GM10847 (cell line): ENCODE measurements at regions not wholly inside any gene's neighbourhood (a gene's known extent, or its start where the extent isn't known, plus 50 kb on each side); places are given as distances from the start of the nearest gene placed in this dataset.

Experiments used
- POLR2A ChIP-seq: IDR thresholded peaks from 2 replicates; pipeline ENCODE4 v1.6.1; 2011; ENCODE audit not compliant: insufficient read length; ENCODE audit errors: extremely low read depth

DNA sequence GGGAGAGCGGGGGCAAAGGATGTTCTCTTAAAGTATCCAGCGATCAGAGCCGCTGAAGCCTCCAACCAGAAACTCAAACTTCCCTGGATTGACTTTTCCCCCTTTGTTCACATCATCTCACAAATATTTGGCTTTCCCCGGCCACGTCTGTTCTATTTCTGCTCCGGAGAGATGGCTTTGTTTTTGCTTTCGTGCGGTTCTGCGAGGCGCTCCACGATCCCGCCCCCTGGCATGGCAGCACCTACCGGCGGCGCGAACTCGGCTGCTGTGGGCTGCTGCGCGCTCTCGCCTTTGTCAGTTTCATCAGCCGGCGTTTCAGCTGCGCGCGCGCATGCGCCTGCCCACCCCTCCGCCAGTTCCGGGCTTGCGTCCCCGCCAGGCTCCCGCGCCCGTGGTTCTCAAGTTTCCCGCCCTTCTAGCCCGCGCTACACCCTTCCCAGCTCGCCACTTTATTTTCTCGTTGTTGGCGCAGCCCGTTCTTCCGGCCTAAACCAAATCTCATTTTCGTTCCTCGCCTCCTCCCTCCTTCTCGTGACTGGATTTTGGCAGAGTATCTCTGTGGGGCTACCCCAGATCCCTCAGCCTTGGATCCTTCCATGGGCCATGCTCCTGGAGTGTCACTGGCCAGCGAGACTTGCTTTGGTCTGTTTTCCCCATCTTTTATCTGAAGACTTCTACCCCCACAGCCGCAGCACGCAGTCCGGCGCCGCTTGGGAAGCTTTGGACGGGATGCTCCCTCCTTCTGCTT lies 98.0 kb downstream of the INSIG2 start:
- peak; percentile 42 for TF ChIP-seq POLR2A

DNA sequence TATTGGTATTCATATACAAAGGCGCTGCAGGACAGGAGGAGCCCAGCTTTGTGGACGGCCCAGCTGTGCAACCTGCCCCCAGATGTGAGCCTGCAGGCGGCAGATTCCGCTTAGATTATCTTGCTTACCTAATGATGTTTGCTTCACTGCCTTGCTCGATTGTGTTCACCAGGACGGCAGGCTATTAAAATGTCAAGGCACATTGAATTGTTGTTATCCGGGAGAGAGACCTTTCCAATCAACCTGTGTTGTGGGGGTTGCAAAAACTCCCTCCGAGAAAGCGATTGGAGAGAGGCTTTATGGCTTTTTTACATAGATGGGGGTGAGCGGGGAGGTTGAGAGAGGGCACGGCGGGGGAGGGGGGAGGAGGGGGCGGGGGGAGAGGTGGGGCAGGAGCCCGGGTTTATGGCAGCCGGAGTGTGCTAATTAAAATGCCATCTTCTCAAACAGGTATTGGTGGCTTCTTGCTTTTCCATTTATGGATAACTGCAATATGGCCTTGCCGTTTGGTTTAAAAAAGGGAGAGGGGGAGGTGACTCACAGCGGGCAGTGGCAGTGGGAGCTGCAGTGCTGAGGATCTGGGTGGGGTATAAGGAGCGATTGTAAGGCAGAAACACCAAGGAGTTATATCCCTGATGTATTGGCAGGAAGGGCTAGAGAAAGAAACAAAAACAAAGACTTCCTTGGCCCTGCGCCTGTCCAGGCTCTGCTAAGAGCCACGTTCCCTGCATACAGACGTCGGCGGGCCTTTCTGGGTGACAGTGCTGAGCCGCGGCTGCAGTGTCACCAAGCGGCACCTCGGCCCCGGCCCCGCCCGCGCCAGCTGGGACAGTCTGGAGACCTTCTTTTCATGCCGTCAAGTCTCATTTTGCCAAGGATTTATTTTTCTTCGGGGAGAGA lies 97.2 kb downstream of the INSIG2 start:
- no peak for TF ChIP-seq POLR2A

DNA sequence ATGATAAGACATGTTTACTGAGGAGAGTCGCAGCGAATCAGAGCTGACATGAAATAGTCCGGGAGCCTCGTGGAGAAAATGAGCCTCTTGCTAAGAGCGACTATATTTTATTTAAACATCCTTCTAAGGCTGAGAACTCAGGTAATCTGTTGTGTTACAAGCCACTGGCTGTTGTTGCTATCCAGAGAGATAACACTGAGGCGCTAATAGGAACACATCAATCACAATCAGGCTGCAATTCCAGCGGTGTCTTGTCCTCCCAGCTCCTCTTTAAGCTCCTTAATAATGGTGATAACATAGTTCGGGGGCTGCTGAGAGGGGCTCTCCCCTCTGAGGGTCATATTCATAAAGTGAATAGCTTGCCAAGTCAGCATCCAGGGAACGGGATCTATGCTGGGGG lies 95.1 kb downstream of the INSIG2 start:
- TF ChIP-seq POLR2A, result no peak

DNA sequence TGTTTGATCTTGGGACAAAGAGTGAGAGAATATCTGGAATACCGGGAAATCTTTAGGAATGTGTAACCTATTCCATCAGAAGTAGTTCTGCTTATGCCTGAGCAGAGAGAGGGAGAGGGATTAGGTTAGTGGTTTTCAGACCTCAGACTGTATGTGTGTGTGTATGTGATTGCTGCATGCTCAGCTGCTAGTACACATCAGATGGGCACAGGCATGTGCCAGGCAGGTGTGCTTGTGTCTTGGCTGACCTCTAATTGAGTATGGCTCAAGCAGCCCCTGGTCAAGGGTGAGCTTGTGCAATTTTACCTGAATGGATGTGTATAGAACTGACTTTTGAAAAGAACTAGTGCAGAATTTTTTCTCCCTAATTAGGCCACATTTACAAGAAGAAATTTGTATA lies 91.2 kb downstream of the INSIG2 start:
- no peak for TF ChIP-seq POLR2A

DNA sequence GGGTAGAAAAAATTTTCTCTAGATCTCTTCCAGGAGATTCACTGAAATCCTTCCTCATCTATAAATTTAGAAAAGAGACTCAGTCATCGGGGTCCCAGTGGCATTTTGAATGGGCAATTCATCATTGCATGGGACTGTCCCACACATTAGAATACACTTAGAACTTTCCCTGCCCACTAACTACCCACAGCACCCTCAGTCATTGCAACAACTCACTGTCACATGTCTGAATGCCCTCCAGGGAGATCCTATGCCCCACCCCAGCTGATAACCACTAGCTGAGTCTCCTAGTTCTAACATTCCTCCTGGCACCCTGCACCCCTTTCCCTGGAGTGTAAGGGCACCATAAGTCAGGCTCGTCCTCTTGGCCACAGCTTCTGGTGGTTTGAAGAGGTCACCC lies 89.6 kb downstream of the INSIG2 start:
- no peak for TF ChIP-seq POLR2A

DNA sequence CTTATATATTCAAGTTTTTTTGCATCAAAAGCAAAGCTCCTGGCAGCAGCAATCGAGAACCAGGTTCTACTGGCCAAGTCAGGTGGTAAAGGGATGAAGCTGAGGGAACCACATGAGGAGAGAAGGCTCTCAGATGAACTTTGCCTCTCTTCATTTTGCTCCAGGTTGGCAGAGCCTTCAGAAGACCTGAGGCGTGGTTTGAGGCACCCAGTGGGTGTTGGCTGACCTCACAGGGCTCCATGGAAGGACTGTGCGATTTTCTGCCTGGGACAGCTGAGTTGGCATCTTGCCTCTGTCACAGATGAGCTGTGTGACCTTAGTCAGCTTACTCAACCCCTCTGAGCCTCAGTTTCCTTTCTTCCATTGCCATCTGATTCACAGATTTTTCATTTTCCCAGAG lies 89.0 kb downstream of the INSIG2 start:
- TF ChIP-seq POLR2A, result no peak

DNA sequence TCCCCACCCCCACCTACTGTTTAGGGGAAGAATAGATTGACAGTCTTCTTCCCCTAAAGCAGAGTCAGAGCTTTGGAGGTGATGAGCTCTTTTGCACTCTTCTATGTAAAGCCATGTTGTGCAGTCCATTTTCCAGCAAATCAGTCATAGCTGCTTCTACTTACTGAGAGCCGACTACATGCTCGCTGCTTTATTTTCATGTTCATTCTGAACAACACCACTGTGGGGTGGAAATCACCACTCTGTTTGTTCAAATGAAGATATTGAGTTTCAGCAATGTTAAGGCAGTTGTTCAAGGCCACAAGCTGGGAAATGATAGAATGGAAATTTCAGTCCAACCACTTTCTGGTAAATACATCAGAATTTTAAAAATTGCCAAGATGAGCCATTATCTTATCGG lies 88.3 kb downstream of the INSIG2 start:
- TF ChIP-seq POLR2A, result no peak

DNA sequence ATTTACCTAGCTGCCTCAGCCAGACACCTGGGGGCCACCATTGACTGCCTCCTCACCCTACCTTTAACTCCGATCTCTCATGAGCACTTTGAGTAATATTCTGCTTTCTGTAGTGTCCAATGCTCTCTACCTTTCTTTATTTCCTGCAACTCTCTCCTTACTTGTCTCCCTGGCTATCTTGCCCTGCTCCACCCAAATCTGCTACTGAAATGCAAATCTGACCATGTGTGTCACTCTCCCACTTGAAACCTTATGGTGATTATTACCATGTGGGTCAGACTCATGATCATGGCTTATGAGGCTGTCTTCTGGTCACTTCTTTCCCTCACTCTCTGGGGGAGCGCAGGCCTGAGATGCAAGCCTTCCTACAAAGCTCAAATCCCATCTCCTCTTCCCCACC lies 83.3 kb downstream of the INSIG2 start:
- no peak for TF ChIP-seq POLR2A

DNA sequence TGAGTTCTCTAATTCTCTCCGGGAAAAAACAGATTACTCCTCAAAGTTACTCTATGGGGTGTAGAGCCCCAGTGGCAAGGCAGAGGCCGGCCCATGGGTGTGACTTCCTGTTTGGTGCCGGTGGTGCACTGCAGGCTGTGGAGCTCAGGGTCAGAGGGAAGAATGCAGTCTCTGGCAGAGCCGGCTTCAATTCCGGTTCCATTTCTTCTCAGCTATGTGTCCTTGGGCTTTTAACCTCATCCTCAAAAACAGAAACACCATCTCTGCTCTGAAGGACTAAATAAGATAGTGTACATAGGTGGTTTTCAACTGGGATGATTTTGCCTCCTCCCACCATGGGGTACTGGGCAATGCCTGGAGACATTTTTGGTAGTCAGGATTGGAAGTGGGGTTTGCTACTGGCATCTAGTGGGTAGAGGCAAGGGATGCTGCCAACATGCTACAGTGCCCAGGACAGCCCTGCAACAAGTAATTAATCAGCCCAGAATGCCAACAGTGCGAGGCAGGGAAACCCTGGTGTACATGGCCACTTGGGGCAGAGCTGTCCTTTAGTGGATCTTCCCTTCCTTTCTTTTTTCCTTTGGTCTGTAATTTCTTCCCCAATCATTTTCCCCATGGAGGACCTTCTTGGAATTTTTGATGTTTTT lies 81.2 kb downstream of the INSIG2 start:
- no peak for TF ChIP-seq POLR2A

DNA sequence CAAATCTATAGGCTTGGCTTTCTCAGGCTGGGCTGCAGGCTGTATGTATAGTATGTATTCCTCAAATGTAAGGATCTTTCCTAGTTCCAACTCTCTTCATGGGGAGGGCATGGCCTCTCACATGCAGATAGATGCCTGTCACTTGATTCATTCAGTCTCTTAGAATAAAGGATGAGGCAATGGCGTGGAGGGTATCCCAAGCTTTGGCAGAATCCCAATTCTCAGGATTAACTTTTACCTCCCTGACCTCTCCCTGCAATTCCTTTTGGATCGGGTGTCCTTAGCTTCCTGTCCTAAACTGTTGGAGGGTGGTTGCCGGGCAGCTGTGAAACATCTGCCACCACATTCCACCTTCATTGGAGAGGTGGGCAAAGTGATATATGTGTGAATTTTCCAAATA lies 80.3 kb downstream of the INSIG2 start:
- TF ChIP-seq POLR2A, result no peak

DNA sequence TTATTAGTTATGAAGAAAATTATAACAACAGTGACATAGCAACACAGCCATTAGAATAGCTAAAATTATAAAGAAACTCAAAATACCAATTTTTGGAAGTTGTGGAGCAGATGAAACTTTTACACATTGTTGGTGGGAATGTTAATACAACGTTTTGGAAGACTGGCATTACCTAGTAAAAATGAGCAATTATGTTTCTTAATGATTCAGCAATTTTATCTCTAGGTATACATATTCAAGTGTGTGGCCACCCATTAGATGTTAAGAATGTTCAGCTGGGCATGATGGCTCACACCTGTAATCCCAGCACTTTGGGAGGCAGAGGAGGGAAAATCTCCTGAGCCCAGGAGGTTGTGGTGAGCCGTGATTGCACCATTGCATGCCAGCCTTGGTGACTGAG lies 78.8 kb downstream of the INSIG2 start:
- TF ChIP-seq POLR2A, result no peak

DNA sequence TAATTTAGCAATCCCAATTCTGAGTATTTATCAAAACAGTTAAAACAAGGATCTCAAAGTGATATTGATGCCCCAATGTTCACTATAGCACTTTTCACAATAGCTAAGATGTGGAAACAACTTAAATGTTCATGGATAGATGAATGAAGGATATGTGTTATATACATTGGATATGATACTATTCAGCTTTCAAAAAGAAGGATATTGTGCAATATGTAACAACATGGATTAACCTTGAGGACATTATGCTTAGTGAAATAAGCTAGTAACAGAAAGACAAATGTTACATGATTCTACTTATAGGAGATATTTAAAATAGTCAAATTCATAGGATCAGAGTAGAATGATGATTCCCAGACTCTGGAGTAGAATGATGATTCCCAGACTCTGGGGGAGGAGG lies 78.0 kb downstream of the INSIG2 start:
- no peak for TF ChIP-seq POLR2A

DNA sequence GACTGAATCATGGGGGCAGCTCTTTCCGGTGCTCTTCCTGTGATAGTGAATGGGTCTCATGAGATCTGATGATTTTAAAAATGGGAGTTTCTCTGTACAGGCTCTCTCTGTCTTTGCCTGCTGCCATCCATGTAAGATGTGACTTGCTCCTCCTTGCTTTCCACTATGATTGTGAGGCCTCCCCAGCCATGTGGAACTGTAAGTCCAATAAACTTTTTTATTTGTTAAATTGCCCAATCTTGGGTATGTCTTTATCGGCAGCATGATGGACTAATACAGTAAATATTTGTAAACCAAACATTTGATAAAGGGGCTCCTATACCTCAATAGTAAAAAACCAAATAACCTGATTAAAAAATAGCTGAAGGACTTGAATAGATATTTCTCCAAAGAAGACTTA lies 77.3 kb downstream of the INSIG2 start:
- TF ChIP-seq POLR2A, result no peak
